SKM-1 treated with dmso at 0.1 percent for 144 hours (cell line): ENCODE measurements at regions not wholly inside any gene's neighbourhood (a gene's known extent, or its start where the extent isn't known, plus 50 kb on each side); places are given as distances from the start of the nearest gene placed in this dataset.
"Not testable (repeated sequence)": the region's sequence is repeated elsewhere in the genome, so short reads cannot be mapped to it uniquely, and the experiment has no call there.

Source experiments
- DNase-seq: peaks from one replicate; lab custom pipeline; 2025; ENCODE audit not compliant: unreplicated experiment; lab: John Stamatoyannopoulos, UW

GRCh38 chr10:36462194-36462593 is 663.2 kb upstream of the ANKRD30A start:
- DNase-seq: no peak

- not testable (repeated sequence) for DNase-seq
Measured at GRCh38 chr10:36458437-36458836, 667.0 kb upstream of the ANKRD30A start.

GRCh38 chr10:36457751-36458150 is 667.6 kb upstream of the ANKRD30A start:
- DNase-seq: no peak

GRCh38 chr10:36455526-36456133 is 669.8 kb upstream of the ANKRD30A start:
- no peak for DNase-seq

- DNase-seq: no peak
Measured at GRCh38 chr10:36452851-36453250, 672.5 kb upstream of the ANKRD30A start.

GRCh38 chr10:36451391-36451970 is 673.9 kb upstream of the ANKRD30A start:
- DNase-seq: no peak

- DNase-seq: no peak
Measured at GRCh38 chr10:36450380-36450779, 675.0 kb upstream of the ANKRD30A start.

- no peak for DNase-seq
Measured at GRCh38 chr10:36448760-36449691, 676.4 kb upstream of the ANKRD30A start.

- DNase-seq: no peak
Measured at GRCh38 chr10:36446881-36447280, 678.5 kb upstream of the ANKRD30A start.

- DNase-seq: no peak
Measured at GRCh38 chr10:36443233-36443632, 682.2 kb upstream of the ANKRD30A start.

GRCh38 chr10:36441557-36441956 is 683.8 kb upstream of the ANKRD30A start:
- no peak for DNase-seq

- no peak for DNase-seq
Measured at GRCh38 chr10:36440539-36440938, 684.9 kb upstream of the ANKRD30A start.

GRCh38 chr10:36437367-36437766 is 688.0 kb upstream of the ANKRD30A start:
- DNase-seq: no peak

- DNase-seq: no peak
Measured at GRCh38 chr10:36428507-36428906, 696.9 kb upstream of the ANKRD30A start.

- no peak for DNase-seq
Measured at GRCh38 chr10:36425131-36425797, 700.1 kb upstream of the ANKRD30A start.

GRCh38 chr10:36424502-36424901 is 700.9 kb upstream of the ANKRD30A start:
- no peak for DNase-seq

- DNase-seq: no peak
Measured at GRCh38 chr10:36423821-36424248, 701.6 kb upstream of the ANKRD30A start.

GRCh38 chr10:36421992-36422391 is 703.4 kb upstream of the ANKRD30A start:
- no peak for DNase-seq

- DNase-seq: no peak
Measured at GRCh38 chr10:36416513-36416912, 708.9 kb upstream of the ANKRD30A start.

- DNase-seq: no peak
Measured at GRCh38 chr10:36412942-36413341, 712.5 kb upstream of the ANKRD30A start.

- not testable (repeated sequence) for DNase-seq
Measured at GRCh38 chr10:36400238-36400637, 725.2 kb upstream of the ANKRD30A start.
